HepG2 (cell line): ENCODE measurements at regions not wholly inside any gene's neighbourhood (a gene's known extent, or its start where the extent isn't known, plus 50 kb on each side); places are given as distances from the start of the nearest gene placed in this dataset.

Experiments
- ATF1 ChIP-seq: IDR thresholded peaks from 2 replicates; pipeline ENCODE4 v1.6.1; 2016; ENCODE audit warnings: mild to moderate bottlenecking, control low read depth
- KAT2B ChIP-seq: fragments of 150-350 bp; IDR thresholded peaks from 2 replicates; pipeline ENCODE4 v1.6.1; 2014; ENCODE audit warnings: low read depth, low read length, borderline replicate concordance
- POLR2A ChIP-seq, 2 experiments: IDR thresholded peaks; 2 replicates each; pipeline ENCODE4 v1.6.1; 2011; ENCODE audit warnings: low read depth in 2 of 2, low read length in 2 of 2, mild to moderate bottlenecking in 1 of 2, moderate library complexity in 1 of 2; ENCODE audit not compliant: insufficient read depth in 1 of 2
- POLR2AphosphoS5 ChIP-seq: IDR thresholded peaks from 2 replicates; pipeline ENCODE4 v1.6.1; 2012; ENCODE audit warnings: low read depth, low read length
- PRDM15 ChIP-seq: sonication (generic); formaldehyde crosslinking; IDR thresholded peaks from 2 replicates; pipeline ENCODE4 v1.4.0; 2020; ENCODE audit warnings: missing genetic modification reagents
- ZNF513 ChIP-seq: sonication (generic); formaldehyde crosslinking; conservative IDR thresholded peaks from 2 replicates; pipeline ENCODE4 v1.5.0; 2020; ENCODE audit warnings: missing genetic modification reagents

- TF ChIP-seq POLR2A (IDR thresholded peaks at IDR 0.05; ENCODE audit: insufficient read depth in 1 of 2, low read depth in 2 of 2, low read length in 2 of 2), result no peak
- no peak for TF ChIP-seq ATF1 (CRISPR knock-in tag)
- TF ChIP-seq ZNF513 (CRISPR knock-in tag), result no peak
- no peak for TF ChIP-seq PRDM15
- TF ChIP-seq POLR2AphosphoS5, result no peak
- TF ChIP-seq KAT2B, result no peak
These were observed 757.7 kb upstream of the ID2 start for GRCh38 chr2:7924023-7924762.
